ENCODE measurements at regions not wholly inside any gene's neighbourhood (a gene's known extent, or its start where the extent isn't known, plus 50 kb on each side); places are given as distances from the start of the nearest gene placed in this dataset.

GRCh38 chr6:27187231-27188060 is 60.1 kb upstream of the PRSS16 start (continued):
- TF ChIP-seq ZNF462 (CRISPR knock-in tag; IDR thresholded peaks at IDR 0.05) (no peak), ZNF114 (CRISPR knock-in tag; IDR thresholded peaks at IDR 0.05) (no peak), EZH2phosphoT487 (IDR thresholded peaks at IDR 0.05; ENCODE audit: unreplicated experiment) (no peak)

GRCh38 chr6:27188061-27188884 is 59.2 kb upstream of the PRSS16 start:
- peak overlapping the region; percentile 92 for H3K27ac Mint-ChIP-seq
- DNase-seq (ENCODE audit: low spot score) (peak; percentile 89), ATAC-seq (peak; percentile 94)
- H3K4me3 Mint-ChIP-seq, result peak overlapping the region; percentile 87
- no peaks in the 10 kb centered on the region for H3K9me3 Mint-ChIP-seq
- H3K4me1 ChIP-seq (ENCODE audit: insufficient read depth), result peaks cover 9% of the 10 kb centered on the region; the same call in 1 of the 2 replicates
- peak overlapping the region; percentile 73 for H3K4me3 ChIP-seq
- H2AFZ ChIP-seq, result peak overlapping the region; percentile 38
- H3K27me3 Mint-ChIP-seq (ENCODE audit: insufficient read depth, low read depth, poor library complexity), result peaks cover 6% of the 10 kb centered on the region
- no peaks in the 10 kb centered on the region for H4K20me1 ChIP-seq (replicated peaks; ENCODE audit: insufficient read depth)
- H3K79me2 ChIP-seq (replicated peaks; ENCODE audit: insufficient read depth), result no peaks in the 10 kb centered on the region
- H3K4me2 ChIP-seq, result peak overlapping the region; percentile 89
- no peak overlapping the region for H3K27ac ChIP-seq (ENCODE audit: low read depth)
- H3K9me2 ChIP-seq (ENCODE audit: insufficient read depth), result no peaks in the 10 kb centered on the region
- peaks cover 14% of the 10 kb centered on the region; the same call in 1 of the 2 replicates for H3K27me3 ChIP-seq (ENCODE audit: insufficient read depth)
- H3K36me3 ChIP-seq (ENCODE audit: insufficient read depth), result no peaks in the 10 kb centered on the region
- H3K4me1 Mint-ChIP-seq, result peaks cover 15% of the 10 kb centered on the region
- no peaks in the 10 kb centered on the region for H3F3A ChIP-seq (replicated peaks; ENCODE audit: low read depth)
- H3K36me3 Mint-ChIP-seq (ENCODE audit: low read depth), result no peaks in the 10 kb centered on the region; the same call in 2 of the 3 replicates
- 0 out of 2 replicates have a peak, but pooled peaks have one; percentile 18 for TF ChIP-seq ETS1 (IDR thresholded peaks at IDR 0.05)
- TF ChIP-seq REST (IDR thresholded peaks at IDR 0.05; ENCODE audit: unreplicated experiment), result no peak
